ENCODE measurements at regions not wholly inside any gene's neighbourhood (a gene's known extent, or its start where the extent isn't known, plus 50 kb on each side); places are given as distances from the start of the nearest gene placed in this dataset.
"Not testable (repeated sequence)": the region's sequence is repeated elsewhere in the genome, so short reads cannot be mapped to it uniquely, and the experiment has no call there.

GRCh38 chr21:16460936-16461335, 731.2 kb downstream of the USP25 start:
- TF ChIP-seq JUNB (IDR thresholded peaks at IDR 0.05; ENCODE audit: unreplicated experiment) (no peak), CTCF (conservative IDR thresholded peaks at IDR 0.05; ENCODE audit: low read depth in 2 of 2) (peak; percentile 50 to 55), STAT1 (IDR thresholded peaks at IDR 0.05; ENCODE audit: unreplicated experiment) (no peak), ZNF114 (CRISPR knock-in tag; IDR thresholded peaks at IDR 0.05) (no peak), ZNF331 (CRISPR knock-in tag; IDR thresholded peaks at IDR 0.05; ENCODE audit: low read depth) (no peak)
- Histone ChIP-seq H2AFZ (no peak overlapping the region), H3K4me1 (ENCODE audit: insufficient read depth) (no peaks in the 10 kb centered on the region), H4K20me1 (replicated peaks; ENCODE audit: insufficient read depth) (no peaks in the 10 kb centered on the region), H3K36me3 (ENCODE audit: insufficient read depth) (no peaks in the 10 kb centered on the region), H3K27ac (ENCODE audit: low read depth) (no peak overlapping the region), H3K4me3 (no peak overlapping the region), H3K79me2 (replicated peaks; ENCODE audit: insufficient read depth) (no peaks in the 10 kb centered on the region), H3K27me3 (ENCODE audit: insufficient read depth) (no peaks in the 10 kb centered on the region), H3K4me2 (no peak overlapping the region), H3F3A (replicated peaks; ENCODE audit: low read depth) (no peaks in the 10 kb centered on the region), H3K9me2 (ENCODE audit: insufficient read depth) (no peaks in the 10 kb centered on the region)
- Mint-ChIP-seq H3K4me1 (peaks cover 4% of the 10 kb centered on the region), H3K27me3 (ENCODE audit: insufficient read depth, low read depth, poor library complexity) (no peaks in the 10 kb centered on the region), H3K36me3 (ENCODE audit: low read depth) (peaks cover 21% of the 10 kb centered on the region), H3K4me3 (no peak overlapping the region), H3K27ac (no peak overlapping the region), H3K9me3 (peaks cover 24% of the 10 kb centered on the region)
- DNase-seq (ENCODE audit: low spot score) (peak; percentile 53), ATAC-seq (peak; percentile 48; the same call in 2 of the 3 replicates)

- not testable (repeated sequence) for H3K4me1 Mint-ChIP-seq; ATAC-seq; H3K27ac Mint-ChIP-seq; H3K4me1 ChIP-seq (ENCODE audit: insufficient read depth); H3K79me2 ChIP-seq (replicated peaks; ENCODE audit: insufficient read depth); DNase-seq (ENCODE audit: low spot score); H2AFZ ChIP-seq; H3K4me2 ChIP-seq; H3K27me3 Mint-ChIP-seq (ENCODE audit: insufficient read depth, low read depth, poor library complexity); H3K4me3 ChIP-seq; H3K27ac ChIP-seq (ENCODE audit: low read depth); H3K27me3 ChIP-seq (ENCODE audit: insufficient read depth); H3K36me3 ChIP-seq (ENCODE audit: insufficient read depth); H4K20me1 ChIP-seq (replicated peaks; ENCODE audit: insufficient read depth); H3K9me2 ChIP-seq (ENCODE audit: insufficient read depth); H3K4me3 Mint-ChIP-seq; H3F3A ChIP-seq (replicated peaks; ENCODE audit: low read depth)
- peaks cover 24% of the 10 kb centered on the region for H3K9me3 Mint-ChIP-seq
- peaks cover 21% of the 10 kb centered on the region for H3K36me3 Mint-ChIP-seq (ENCODE audit: low read depth)
These were observed 734.6 kb downstream of the USP25 start for GRCh38 chr21:16464211-16464889.

GRCh38 chr21:16468184-16468583, 738.4 kb downstream of the USP25 start:
- Mint-ChIP-seq H3K36me3 (ENCODE audit: low read depth) (peaks cover 17% of the 10 kb centered on the region), H3K9me3 (peaks cover 19% of the 10 kb centered on the region), H3K27me3 (ENCODE audit: insufficient read depth, low read depth, poor library complexity) (no peaks in the 10 kb centered on the region), H3K27ac (no peak overlapping the region), H3K4me1 (no peaks in the 10 kb centered on the region), H3K4me3 (no peak overlapping the region)
- no peaks in the 10 kb centered on the region for H4K20me1 ChIP-seq (replicated peaks; ENCODE audit: insufficient read depth)
- no peaks in the 10 kb centered on the region for H3K79me2 ChIP-seq (replicated peaks; ENCODE audit: insufficient read depth)
- H3K9me2 ChIP-seq (ENCODE audit: insufficient read depth) = no peaks in the 10 kb centered on the region
- DNase-seq (ENCODE audit: low spot score) (no peak), ATAC-seq (no peak)
- H3K4me2 ChIP-seq = no peak overlapping the region
- H3K36me3 ChIP-seq (ENCODE audit: insufficient read depth) = no peaks in the 10 kb centered on the region
- H3K27ac ChIP-seq (ENCODE audit: low read depth) = no peak overlapping the region
- H3K4me3 ChIP-seq = no peak overlapping the region
- H3F3A ChIP-seq (replicated peaks; ENCODE audit: low read depth) = no peaks in the 10 kb centered on the region
- no peak overlapping the region for H2AFZ ChIP-seq
- H3K27me3 ChIP-seq (ENCODE audit: insufficient read depth) = no peaks in the 10 kb centered on the region
- H3K4me1 ChIP-seq (ENCODE audit: insufficient read depth) = no peaks in the 10 kb centered on the region
- TF ChIP-seq ZNF462 (CRISPR knock-in tag; IDR thresholded peaks at IDR 0.05) (no peak), CTCF (conservative IDR thresholded peaks at IDR 0.05; ENCODE audit: low read depth in 2 of 2) (no peak)

Data from GM23338 (cell line).